WTC11 (cell line): ENCODE measurements at regions not wholly inside any gene's neighbourhood (a gene's known extent, or its start where the extent isn't known, plus 50 kb on each side); places are given as distances from the start of the nearest gene placed in this dataset.

ENCODE experiments used
- ATAC-seq: fragments of 200-7000 bp; cut with Tn5 transposase; 2 replicates; pipeline ENCODE4 v1.10.0; 2021; ENCODE audit warnings: mild to moderate bottlenecking, moderate library complexity
- CTCF ChIA-PET: fragments of 300-600 bp; sonication (Branson Sonifier 250); formaldehyde crosslinking; loops from one replicate; lab custom pipeline; 2021; ENCODE audit warnings: antibody characterized with exemption; lab: Charles Lee
- POLR2A ChIA-PET: fragments of 350-600 bp; sonication (Branson Sonifier 250); formaldehyde crosslinking; loops from one replicate; lab custom pipeline; 2021; ENCODE audit warnings: antibody characterized with exemption; lab: Charles Lee
- DNase-seq: peaks from one replicate; pipeline ENCODE4 v3.0.0; 2021; ENCODE audit warnings: low spot score
- H3K27ac Mint-ChIP-seq: 2 replicates; pipeline ENCODE4 v1.8.0; 2021; ENCODE audit warnings: mixed read lengths
- H3K27me3 Mint-ChIP-seq: 2 replicates; pipeline ENCODE4 v1.8.0; 2021; ENCODE audit warnings: low read depth, mild to moderate bottlenecking, moderate library complexity, mixed read lengths
- H3K36me3 Mint-ChIP-seq: 2 replicates; pipeline ENCODE4 v1.8.0; 2021; ENCODE audit warnings: mixed read lengths
- H3K4me1 Mint-ChIP-seq: 2 replicates; pipeline ENCODE4 v1.8.0; 2022; ENCODE audit warnings: mixed read lengths
- H3K4me3 Mint-ChIP-seq: 2 replicates; pipeline ENCODE4 v1.8.0; 2021; ENCODE audit warnings: mild to moderate bottlenecking, moderate library complexity, mixed read lengths
- H3K9me3 Mint-ChIP-seq: 2 replicates; pipeline ENCODE4 v1.8.0; 2021; ENCODE audit warnings: mixed read lengths
- ETV6 ChIP-seq: sonication (generic); formaldehyde crosslinking; IDR thresholded peaks from 2 replicates; pipeline ENCODE4 v1.8.1; 2022; ENCODE audit warnings: mild to moderate bottlenecking, missing genetic modification reagents
- GTF2I ChIP-seq: fragments of 250-450 bp; sonication (Bioruptor Pico); conservative IDR thresholded peaks from 2 replicates; pipeline ENCODE4 v1.4.0; 2021; ENCODE audit warnings: mild to moderate bottlenecking
- IRF2 ChIP-seq: sonication (generic); formaldehyde crosslinking; IDR thresholded peaks from 2 replicates; pipeline ENCODE4 v1.8.0; 2022; ENCODE audit warnings: low read depth, missing genetic modification reagents, borderline replicate concordance
- TEAD1 ChIP-seq: sonication (generic); formaldehyde crosslinking; IDR thresholded peaks from 2 replicates; pipeline ENCODE4 v1.8.0; 2022; ENCODE audit warnings: mild to moderate bottlenecking, missing genetic modification reagents
- TP53 ChIP-seq: sonication (generic); formaldehyde crosslinking; IDR thresholded peaks from 2 replicates; pipeline ENCODE4 v1.8.1; 2023; ENCODE audit warnings: mild to moderate bottlenecking, missing genetic modification reagents
- TF ChIP-seq, protein P1 (sequence below): sonication (generic); formaldehyde crosslinking; IDR thresholded peaks from 2 replicates; pipeline ENCODE4 v1.8.0; 2022; ENCODE audit warnings: mild to moderate bottlenecking, missing genetic modification reagents
- TF ChIP-seq, protein P2 (sequence below): sonication (generic); formaldehyde crosslinking; IDR thresholded peaks from 2 replicates; pipeline ENCODE4 v1.8.1; 2022; ENCODE audit warnings: low read depth, mild to moderate bottlenecking, moderate library complexity, missing genetic modification reagents, borderline replicate concordance
- TF ChIP-seq, protein P3 (sequence below): sonication (generic); formaldehyde crosslinking; IDR thresholded peaks from 2 replicates; pipeline ENCODE4 v1.8.0; 2022; ENCODE audit warnings: mild to moderate bottlenecking, missing genetic modification reagents
- TF ChIP-seq, protein P4 (sequence below): fragments of 250-450 bp; sonication (Bioruptor Pico); conservative IDR thresholded peaks from 2 replicates; pipeline ENCODE4 v1.9.0; 2021; ENCODE audit warnings: mild to moderate bottlenecking
- TF ChIP-seq, protein P5 (sequence below): sonication (generic); formaldehyde crosslinking; conservative IDR thresholded peaks from 2 replicates; pipeline ENCODE4 v1.8.1; 2023; ENCODE audit warnings: mild to moderate bottlenecking, low read depth, missing genetic modification reagents, moderate library complexity
- TF ChIP-seq, protein P6 (sequence below): sonication (generic); formaldehyde crosslinking; IDR thresholded peaks from 2 replicates; pipeline ENCODE4 v1.8.0; 2022; ENCODE audit warnings: missing genetic modification reagents

DNA sequence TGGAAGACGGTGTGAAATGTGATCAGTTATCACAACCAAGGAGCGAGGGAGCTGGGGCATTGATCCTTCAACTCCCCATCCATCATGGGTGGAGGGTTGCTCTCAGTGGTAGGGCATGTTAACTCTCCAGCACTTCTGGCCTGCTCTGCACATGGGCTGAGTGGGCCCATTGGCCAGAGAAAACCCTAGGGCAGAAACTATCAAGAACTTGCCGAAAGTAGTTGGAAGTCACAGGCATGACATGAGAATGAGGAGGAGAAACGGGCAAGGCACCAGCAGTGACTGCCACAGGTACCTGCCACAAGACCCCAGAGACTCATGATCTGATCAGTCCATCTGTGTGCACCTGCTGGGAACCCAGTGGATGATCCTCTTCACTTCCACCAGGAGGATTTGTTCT is 50.9 kb upstream of the CXCL14 start (continued):
- TF ChIP-seq, protein P1, sequence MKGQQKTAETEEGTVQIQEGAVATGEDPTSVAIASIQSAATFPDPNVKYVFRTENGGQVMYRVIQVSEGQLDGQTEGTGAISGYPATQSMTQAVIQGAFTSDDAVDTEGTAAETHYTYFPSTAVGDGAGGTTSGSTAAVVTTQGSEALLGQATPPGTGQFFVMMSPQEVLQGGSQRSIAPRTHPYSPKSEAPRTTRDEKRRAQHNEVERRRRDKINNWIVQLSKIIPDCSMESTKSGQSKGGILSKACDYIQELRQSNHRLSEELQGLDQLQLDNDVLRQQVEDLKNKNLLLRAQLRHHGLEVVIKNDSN: no peak
- TF ChIP-seq, protein P2, sequence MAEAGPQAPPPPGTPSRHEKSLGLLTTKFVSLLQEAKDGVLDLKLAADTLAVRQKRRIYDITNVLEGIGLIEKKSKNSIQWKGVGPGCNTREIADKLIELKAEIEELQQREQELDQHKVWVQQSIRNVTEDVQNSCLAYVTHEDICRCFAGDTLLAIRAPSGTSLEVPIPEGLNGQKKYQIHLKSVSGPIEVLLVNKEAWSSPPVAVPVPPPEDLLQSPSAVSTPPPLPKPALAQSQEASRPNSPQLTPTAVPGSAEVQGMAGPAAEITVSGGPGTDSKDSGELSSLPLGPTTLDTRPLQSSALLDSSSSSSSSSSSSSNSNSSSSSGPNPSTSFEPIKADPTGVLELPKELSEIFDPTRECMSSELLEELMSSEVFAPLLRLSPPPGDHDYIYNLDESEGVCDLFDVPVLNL (CRISPR knock-in tag): no peak
- TF ChIP-seq, protein P3, sequence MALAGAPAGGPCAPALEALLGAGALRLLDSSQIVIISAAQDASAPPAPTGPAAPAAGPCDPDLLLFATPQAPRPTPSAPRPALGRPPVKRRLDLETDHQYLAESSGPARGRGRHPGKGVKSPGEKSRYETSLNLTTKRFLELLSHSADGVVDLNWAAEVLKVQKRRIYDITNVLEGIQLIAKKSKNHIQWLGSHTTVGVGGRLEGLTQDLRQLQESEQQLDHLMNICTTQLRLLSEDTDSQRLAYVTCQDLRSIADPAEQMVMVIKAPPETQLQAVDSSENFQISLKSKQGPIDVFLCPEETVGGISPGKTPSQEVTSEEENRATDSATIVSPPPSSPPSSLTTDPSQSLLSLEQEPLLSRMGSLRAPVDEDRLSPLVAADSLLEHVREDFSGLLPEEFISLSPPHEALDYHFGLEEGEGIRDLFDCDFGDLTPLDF (CRISPR knock-in tag): no peak
- TF ChIP-seq TP53 (no peak), ETV6 (CRISPR knock-in tag) (no peak), GTF2I (no peak)

DNA sequence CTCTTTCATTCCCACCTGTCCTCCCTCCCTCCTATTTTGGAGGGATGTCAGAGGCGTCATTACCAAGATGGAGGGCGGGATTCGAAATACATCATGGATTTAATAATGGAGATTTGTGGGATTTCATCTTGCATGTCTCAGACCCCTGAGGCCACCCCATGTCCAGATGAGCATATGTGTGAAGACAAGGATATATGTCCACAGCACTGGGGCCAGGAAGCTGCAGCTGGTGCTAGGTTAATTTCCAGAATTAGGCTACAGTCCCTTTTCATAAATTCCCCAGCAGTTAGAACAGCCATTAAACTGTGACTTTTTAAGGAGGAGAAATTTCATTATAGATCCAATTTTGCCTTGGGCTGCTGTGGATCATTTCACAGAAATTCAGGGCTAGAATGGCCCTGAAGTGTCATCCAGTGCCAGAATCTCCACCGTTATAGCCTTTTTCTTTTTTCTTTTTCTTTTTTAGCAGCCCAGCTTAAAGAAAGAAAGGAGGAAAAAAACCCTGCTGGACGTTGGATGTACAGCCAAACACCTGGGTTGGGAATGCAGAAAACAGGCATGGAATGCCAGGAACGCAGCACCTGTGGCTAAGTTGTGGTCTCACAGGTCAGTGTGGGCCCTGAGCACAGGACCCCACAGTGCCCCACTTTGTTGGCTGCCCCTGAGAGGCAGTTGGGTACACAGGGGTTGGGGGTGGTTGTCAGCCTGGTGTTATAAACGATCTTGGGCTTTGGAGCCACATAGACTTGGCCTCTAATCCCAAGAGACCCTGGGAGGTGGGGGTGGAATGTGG is 50.2 kb upstream of the CXCL14 start:
- peaks cover 9% of the 10 kb centered on the region for H3K27me3 Mint-ChIP-seq
- H3K36me3 Mint-ChIP-seq: no peaks in the 10 kb centered on the region
- H3K9me3 Mint-ChIP-seq: peaks cover 27% of the 10 kb centered on the region
- TF ChIP-seq, protein P4, sequence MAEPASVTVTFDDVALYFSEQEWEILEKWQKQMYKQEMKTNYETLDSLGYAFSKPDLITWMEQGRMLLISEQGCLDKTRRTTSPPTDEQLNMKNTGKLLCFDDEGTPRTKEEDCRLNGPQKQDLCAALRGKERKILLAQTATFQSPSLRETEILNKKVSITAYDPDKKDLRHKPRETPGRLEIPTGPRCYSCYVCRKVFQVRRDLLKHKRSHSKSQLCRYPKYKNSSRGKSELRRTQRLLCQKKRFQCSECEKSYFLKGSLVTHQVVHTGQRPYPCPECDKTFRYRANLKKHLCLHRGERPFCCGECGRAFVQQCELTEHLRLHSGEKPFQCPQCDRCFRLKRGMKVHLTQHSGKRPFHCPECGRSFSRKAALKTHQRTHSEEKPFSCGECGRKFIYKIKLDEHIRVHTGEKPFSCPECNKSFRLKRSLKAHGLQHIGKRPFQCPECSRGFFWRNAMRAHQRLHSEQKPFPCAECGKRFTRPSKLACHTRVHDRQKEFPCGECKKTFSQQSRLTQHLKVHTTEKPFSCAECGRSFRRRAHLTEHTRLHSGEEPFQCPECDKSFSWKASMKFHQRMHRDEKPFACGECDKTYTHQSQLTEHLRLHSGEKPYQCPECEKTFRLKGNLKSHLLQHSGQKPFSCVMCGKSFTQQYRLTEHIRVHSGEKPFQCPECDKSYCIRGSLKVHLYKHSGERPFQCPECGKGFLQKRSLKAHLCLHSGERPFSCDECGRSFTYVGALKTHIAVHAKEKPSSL (CRISPR knock-in tag): no peak
- TF ChIP-seq, protein P5, sequence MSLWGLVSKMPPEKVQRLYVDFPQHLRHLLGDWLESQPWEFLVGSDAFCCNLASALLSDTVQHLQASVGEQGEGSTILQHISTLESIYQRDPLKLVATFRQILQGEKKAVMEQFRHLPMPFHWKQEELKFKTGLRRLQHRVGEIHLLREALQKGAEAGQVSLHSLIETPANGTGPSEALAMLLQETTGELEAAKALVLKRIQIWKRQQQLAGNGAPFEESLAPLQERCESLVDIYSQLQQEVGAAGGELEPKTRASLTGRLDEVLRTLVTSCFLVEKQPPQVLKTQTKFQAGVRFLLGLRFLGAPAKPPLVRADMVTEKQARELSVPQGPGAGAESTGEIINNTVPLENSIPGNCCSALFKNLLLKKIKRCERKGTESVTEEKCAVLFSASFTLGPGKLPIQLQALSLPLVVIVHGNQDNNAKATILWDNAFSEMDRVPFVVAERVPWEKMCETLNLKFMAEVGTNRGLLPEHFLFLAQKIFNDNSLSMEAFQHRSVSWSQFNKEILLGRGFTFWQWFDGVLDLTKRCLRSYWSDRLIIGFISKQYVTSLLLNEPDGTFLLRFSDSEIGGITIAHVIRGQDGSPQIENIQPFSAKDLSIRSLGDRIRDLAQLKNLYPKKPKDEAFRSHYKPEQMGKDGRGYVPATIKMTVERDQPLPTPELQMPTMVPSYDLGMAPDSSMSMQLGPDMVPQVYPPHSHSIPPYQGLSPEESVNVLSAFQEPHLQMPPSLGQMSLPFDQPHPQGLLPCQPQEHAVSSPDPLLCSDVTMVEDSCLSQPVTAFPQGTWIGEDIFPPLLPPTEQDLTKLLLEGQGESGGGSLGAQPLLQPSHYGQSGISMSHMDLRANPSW: no peak
- TF ChIP-seq, protein P6, sequence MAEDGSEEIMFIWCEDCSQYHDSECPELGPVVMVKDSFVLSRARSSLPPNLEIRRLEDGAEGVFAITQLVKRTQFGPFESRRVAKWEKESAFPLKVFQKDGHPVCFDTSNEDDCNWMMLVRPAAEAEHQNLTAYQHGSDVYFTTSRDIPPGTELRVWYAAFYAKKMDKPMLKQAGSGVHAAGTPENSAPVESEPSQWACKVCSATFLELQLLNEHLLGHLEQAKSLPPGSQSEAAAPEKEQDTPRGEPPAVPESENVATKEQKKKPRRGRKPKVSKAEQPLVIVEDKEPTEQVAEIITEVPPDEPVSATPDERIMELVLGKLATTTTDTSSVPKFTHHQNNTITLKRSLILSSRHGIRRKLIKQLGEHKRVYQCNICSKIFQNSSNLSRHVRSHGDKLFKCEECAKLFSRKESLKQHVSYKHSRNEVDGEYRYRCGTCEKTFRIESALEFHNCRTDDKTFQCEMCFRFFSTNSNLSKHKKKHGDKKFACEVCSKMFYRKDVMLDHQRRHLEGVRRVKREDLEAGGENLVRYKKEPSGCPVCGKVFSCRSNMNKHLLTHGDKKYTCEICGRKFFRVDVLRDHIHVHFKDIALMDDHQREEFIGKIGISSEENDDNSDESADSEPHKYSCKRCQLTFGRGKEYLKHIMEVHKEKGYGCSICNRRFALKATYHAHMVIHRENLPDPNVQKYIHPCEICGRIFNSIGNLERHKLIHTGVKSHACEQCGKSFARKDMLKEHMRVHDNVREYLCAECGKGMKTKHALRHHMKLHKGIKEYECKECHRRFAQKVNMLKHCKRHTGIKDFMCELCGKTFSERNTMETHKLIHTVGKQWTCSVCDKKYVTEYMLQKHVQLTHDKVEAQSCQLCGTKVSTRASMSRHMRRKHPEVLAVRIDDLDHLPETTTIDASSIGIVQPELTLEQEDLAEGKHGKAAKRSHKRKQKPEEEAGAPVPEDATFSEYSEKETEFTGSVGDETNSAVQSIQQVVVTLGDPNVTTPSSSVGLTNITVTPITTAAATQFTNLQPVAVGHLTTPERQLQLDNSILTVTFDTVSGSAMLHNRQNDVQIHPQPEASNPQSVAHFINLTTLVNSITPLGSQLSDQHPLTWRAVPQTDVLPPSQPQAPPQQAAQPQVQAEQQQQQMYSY: no peak
- TF ChIP-seq TEAD1 (no peak), IRF2 (CRISPR knock-in tag) (no peak)
- H3K27ac Mint-ChIP-seq: peak overlapping the region; percentile 24; the same call in 1 of the 2 replicates
- H3K4me1 Mint-ChIP-seq: peaks cover 10% of the 10 kb centered on the region
- peak; percentile 25 for DNase-seq
- POLR2A ChIA-PET: no interaction called here
- H3K4me3 Mint-ChIP-seq: no peak overlapping the region
- ATAC-seq: peak; percentile 73
- CTCF ChIA-PET: interaction anchor here (1.7 kb wide), 1 partner anchor 63 kb away, joined by 3 read pairs; no protein-coding TSS in a partner anchor
